WERI-Rb-1 (cell line): ENCODE measurements at regions not wholly inside any gene's neighbourhood (a gene's known extent, or its start where the extent isn't known, plus 50 kb on each side); places are given as distances from the start of the nearest gene placed in this dataset.

Experiments
- DNase-seq: peaks from one replicate; pipeline ENCODE4 v3.0.0-alpha.2; 2020
- H3K27ac ChIP-seq: fragments of 250-450 bp; sonication (Bioruptor Pico); 2 replicates; pipeline ENCODE4 v1.5.1; 2020; ENCODE audit warnings: mild to moderate bottlenecking, moderate library complexity
- H3K27me3 ChIP-seq: fragments of 250-450 bp; sonication (Bioruptor Pico); 2 replicates; pipeline ENCODE4 v1.5.1; 2021; ENCODE audit warnings: mild to moderate bottlenecking, low read depth, moderate library complexity; ENCODE audit not compliant: insufficient read depth, severe bottlenecking
- H3K36me3 ChIP-seq: fragments of 250-450 bp; sonication (Bioruptor Pico); 2 replicates; pipeline ENCODE4 v1.5.1; 2020; ENCODE audit warnings: mild to moderate bottlenecking, moderate library complexity
- H3K4me3 ChIP-seq: 2 replicates; pipeline ENCODE4 v1.5.1; 2011; ENCODE audit warnings: low read depth, mild to moderate bottlenecking, control low read depth, low read length
- H3K9me3 ChIP-seq: fragments of 250-450 bp; sonication (Bioruptor Pico); 2 replicates; pipeline ENCODE4 v1.5.1; 2021; ENCODE audit warnings: mild to moderate bottlenecking, moderate library complexity; ENCODE audit not compliant: severe bottlenecking
- CTCF ChIP-seq: IDR thresholded peaks from 2 replicates; pipeline ENCODE4 v1.5.1; 2011; ENCODE audit warnings: low read depth, mild to moderate bottlenecking, control low read depth, inconsistent platforms, low read length

- no peaks in the 10 kb centered on the region for H3K36me3 ChIP-seq
- H3K9me3 ChIP-seq: no peaks in the 10 kb centered on the region
- H3K27me3 ChIP-seq: peaks cover 14% of the 10 kb centered on the region
- H3K4me3 ChIP-seq: no peak overlapping the region
- DNase-seq: no peak
- H3K27ac ChIP-seq: no peak overlapping the region
- TF ChIP-seq CTCF: no peak
Observed at GRCh38 chr6:74798302-74798701, 407.6 kb downstream of the COL12A1 start.

DNA sequence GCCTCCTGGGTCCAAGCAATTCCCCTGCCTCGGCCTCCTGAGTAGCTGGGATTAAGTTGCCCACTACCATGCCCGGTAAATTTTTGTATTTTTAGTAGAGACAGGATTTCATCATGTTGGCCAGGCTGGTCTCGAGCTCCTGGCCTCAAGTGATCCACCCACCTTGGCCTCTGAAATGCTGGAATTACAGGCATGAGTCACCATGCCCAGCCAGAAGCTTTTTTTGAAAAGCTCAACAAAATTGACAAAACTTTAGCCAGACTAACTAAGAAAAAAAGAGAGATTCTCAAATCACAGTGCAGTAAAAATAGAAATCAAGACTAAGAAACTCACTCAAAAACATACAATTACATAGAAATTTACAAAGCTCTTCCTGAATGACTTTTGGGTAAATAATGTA, 420.6 kb downstream of the COL12A1 start:
- H3K27me3 ChIP-seq: peaks cover 11% of the 10 kb centered on the region
- no peak for TF ChIP-seq CTCF
- H3K9me3 ChIP-seq: no peaks in the 10 kb centered on the region
- H3K4me3 ChIP-seq: no peak overlapping the region
- no peaks in the 10 kb centered on the region for H3K36me3 ChIP-seq
- H3K27ac ChIP-seq: no peak overlapping the region
- no peak for DNase-seq

GRCh38 chr6:74782346-74782745, 423.5 kb downstream of the COL12A1 start:
- H3K36me3 ChIP-seq: no peaks in the 10 kb centered on the region
- no peaks in the 10 kb centered on the region for H3K9me3 ChIP-seq
- DNase-seq: no peak
- no peak for TF ChIP-seq CTCF
- H3K27ac ChIP-seq: no peak overlapping the region
- no peak overlapping the region for H3K4me3 ChIP-seq
- H3K27me3 ChIP-seq: peaks cover 32% of the 10 kb centered on the region

- no peak for TF ChIP-seq CTCF
- Histone ChIP-seq H3K9me3 (no peaks in the 10 kb centered on the region), H3K27me3 (peaks cover 32% of the 10 kb centered on the region), H3K27ac (no peak overlapping the region), H3K4me3 (no peak overlapping the region), H3K36me3 (no peaks in the 10 kb centered on the region)
- DNase-seq: no peak
Observed at GRCh38 chr6:74780831-74781230, 425.0 kb downstream of the COL12A1 start.

- no peak overlapping the region for H3K27ac ChIP-seq
- H3K9me3 ChIP-seq: no peaks in the 10 kb centered on the region
- no peak for DNase-seq
- no peak overlapping the region for H3K4me3 ChIP-seq
- no peak for TF ChIP-seq CTCF
- no peaks in the 10 kb centered on the region for H3K36me3 ChIP-seq
- peaks cover 25% of the 10 kb centered on the region for H3K27me3 ChIP-seq
Observed at GRCh38 chr6:74768738-74769137, 437.1 kb downstream of the COL12A1 start.

- peaks cover 24% of the 10 kb centered on the region for H3K27me3 ChIP-seq
- DNase-seq: no peak
- no peaks in the 10 kb centered on the region for H3K36me3 ChIP-seq
- H3K9me3 ChIP-seq: no peaks in the 10 kb centered on the region
- TF ChIP-seq CTCF: no peak
- H3K27ac ChIP-seq: no peak overlapping the region
- H3K4me3 ChIP-seq: no peak overlapping the region
Observed at GRCh38 chr6:74768120-74768519, 437.7 kb downstream of the COL12A1 start.
